LNCAP (cell line): ENCODE measurements at regions not wholly inside any gene's neighbourhood (a gene's known extent, or its start where the extent isn't known, plus 50 kb on each side); places are given as distances from the start of the nearest gene placed in this dataset.

Experiments
- CTCF ChIP-seq: fragments of 450-650 bp; IDR thresholded peaks from 2 replicates; pipeline ENCODE4 v1.5.1; 2017; ENCODE audit warnings: mild to moderate bottlenecking

- no peak for TF ChIP-seq CTCF
Observed at GRCh38 chr6:125533710-125534397, 215.6 kb upstream of the HEY2 start.

- no peak for TF ChIP-seq CTCF
Observed at GRCh38 chr6:125534430-125535263, 214.8 kb upstream of the HEY2 start.

GRCh38 chr6:125537090-125537489 is 212.3 kb upstream of the HEY2 start:
- no peak for TF ChIP-seq CTCF

GRCh38 chr6:125539892-125540291 is 209.5 kb upstream of the HEY2 start:
- TF ChIP-seq CTCF = no peak

- TF ChIP-seq CTCF = no peak
Observed at GRCh38 chr6:125544819-125545218, 204.6 kb upstream of the HEY2 start.

GRCh38 chr6:125546841-125547251 is 202.6 kb upstream of the HEY2 start:
- TF ChIP-seq CTCF = no peak

GRCh38 chr6:125547381-125547780 is 202.1 kb upstream of the HEY2 start:
- TF ChIP-seq CTCF = no peak
